Thyroid gland (tissue), 4 donors: ENCODE measurements at regions not wholly inside any gene's neighbourhood (a gene's known extent, or its start where the extent isn't known, plus 50 kb on each side); places are given as distances from the start of the nearest gene placed in this dataset.

Experiments
- DNase-seq, 2 donors: peaks; one replicate each; pipeline ENCODE4 v3.0.0-alpha.2; 2019
- H3K27ac ChIP-seq, 3 donors: fragments of 200-600 bp; sonication (generic); 1 replicate in 2 of 3; 2 replicates in 1 of 3; pipeline ENCODE4 v1.5.1; 2016 to 2019; ENCODE audit warnings: mild to moderate bottlenecking in 1 of 3, moderate library complexity in 1 of 3
- H3K27me3 ChIP-seq: fragments of 200-600 bp; sonication (generic); one replicate; pipeline ENCODE4 v1.5.1; 2019
- H3K36me3 ChIP-seq, 2 donors: fragments of 200-600 bp; sonication (generic); one replicate each; pipeline ENCODE4 v1.5.1; 2016 to 2019
- H3K4me1 ChIP-seq, 2 donors: fragments of 200-600 bp; sonication (generic); one replicate each; pipeline ENCODE4 v1.5.1; 2017 to 2019
- H3K4me3 ChIP-seq, 3 donors: fragments of 200-600 bp; sonication (generic); replicated peaks in 1 of 3; 1 replicate in 2 of 3; 2 replicates in 1 of 3; pipeline ENCODE4 v1.5.1; 2016; ENCODE audit warnings: mild to moderate bottlenecking in 1 of 3
- H3K9me3 ChIP-seq: fragments of 200-600 bp; sonication (generic); one replicate; pipeline ENCODE4 v1.5.1; 2017
- CTCF ChIP-seq, 6 experiments: fragments of 200-600 bp in 3 of 6; fragments of 450-650 bp in 3 of 6; sonication (generic) in 3 of 6; IDR thresholded peaks; one replicate each; pipeline ENCODE4 v1.5.1; 2016 to 2019; ENCODE audit warnings: antibody characterized with exemption in 6 of 6, mild to moderate bottlenecking in 2 of 6, inconsistent platforms in 1 of 6, moderate library complexity in 1 of 6
- POLR2A ChIP-seq, 2 donors: fragments of 450-650 bp; IDR thresholded peaks; one replicate each; pipeline ENCODE4 v1.6.1; 2017; ENCODE audit warnings: antibody characterized with exemption in 2 of 2, mild to moderate bottlenecking in 2 of 2, moderate library complexity in 1 of 2
- WGBS, 2 donors: methylation state at CpG; one replicate each; pipeline ENCODE4 v1.1.5; 2017; 5-methylcytosine and 5-hydroxymethylcytosine counted together
- intact Hi-C: fragments of 100-400 bp; cut with DNase I; formaldehyde crosslinking; loops from one replicate; pipeline ENCODE4 v1.15.1; 2023

- H3K27ac ChIP-seq = no peak overlapping the region
- intact Hi-C loops = no loop called here
- DNase-seq = no peak
- H3K9me3 ChIP-seq = no peaks in the 10 kb centered on the region
- peaks cover 4 to 14% of the 10 kb centered on the region in 2 donors for H3K4me1 ChIP-seq
- TF ChIP-seq POLR2A (IDR thresholded peaks at IDR 0.05) = no peak
- no peak for TF ChIP-seq CTCF (IDR thresholded peaks at IDR 0.05)
- 77 to 78% methylated on average over 2 to 3 of the region's 3 CpGs for WGBS, 2 donors
- H3K36me3 ChIP-seq = no peaks in the 10 kb centered on the region
- H3K4me3 ChIP-seq = no peak overlapping the region
- no peaks in the 10 kb centered on the region for H3K27me3 ChIP-seq
These were observed 245.3 kb downstream of the TFCP2L1 start for GRCh38 chr2:121039679-121040078.

- DNase-seq = no peak
- no peak overlapping the region for H3K4me3 ChIP-seq
- no peaks in the 10 kb centered on the region for H3K36me3 ChIP-seq
- H3K9me3 ChIP-seq = no peaks in the 10 kb centered on the region
- no peak for TF ChIP-seq CTCF (IDR thresholded peaks at IDR 0.05)
- no peak for TF ChIP-seq POLR2A (IDR thresholded peaks at IDR 0.05)
- WGBS, 2 donors = 4 to 58% methylated on average over 1 of the region's 1 CpG
- no peak overlapping the region for H3K27ac ChIP-seq
- no peaks in the 10 kb centered on the region for H3K27me3 ChIP-seq
- intact Hi-C loops = no loop called here
- H3K4me1 ChIP-seq = peaks cover 2 to 7% of the 10 kb centered on the region in 2 donors
These were observed 243.5 kb downstream of the TFCP2L1 start for GRCh38 chr2:121041516-121041915.

- TF ChIP-seq CTCF (IDR thresholded peaks at IDR 0.05) (no peak), POLR2A (IDR thresholded peaks at IDR 0.05) (no peak)
- H3K9me3 ChIP-seq = no peaks in the 10 kb centered on the region
- WGBS, 2 donors = 84 to 98% methylated on average over 7 to 8 of the region's 8 CpGs
- DNase-seq = no peak
- intact Hi-C loops = no loop called here
- no peaks in the 10 kb centered on the region for H3K27me3 ChIP-seq
- peaks cover 0 to 5% of the 10 kb centered on the region in 2 donors for H3K4me1 ChIP-seq
- no peaks in the 10 kb centered on the region for H3K36me3 ChIP-seq
- H3K4me3 ChIP-seq = no peak overlapping the region
- H3K27ac ChIP-seq = no peak overlapping the region
These were observed 241.8 kb downstream of the TFCP2L1 start for GRCh38 chr2:121043061-121043826.

- peaks cover 0 to under 1% of the 10 kb centered on the region in 2 donors for H3K4me1 ChIP-seq
- TF ChIP-seq POLR2A (IDR thresholded peaks at IDR 0.05) (no peak), CTCF (IDR thresholded peaks at IDR 0.05) (no peak)
- H3K36me3 ChIP-seq = no peaks in the 10 kb centered on the region
- intact Hi-C loops = no loop called here
- no peaks in the 10 kb centered on the region for H3K9me3 ChIP-seq
- H3K27ac ChIP-seq = no peak overlapping the region
- H3K4me3 ChIP-seq = no peak overlapping the region
- no peak for DNase-seq
- no peaks in the 10 kb centered on the region for H3K27me3 ChIP-seq
- WGBS, 2 donors = 57 to 75% methylated on average over 3 of the region's 3 CpGs
These were observed 241.2 kb downstream of the TFCP2L1 start for GRCh38 chr2:121043827-121044222.

GRCh38 chr2:121044412-121044811, 240.6 kb downstream of the TFCP2L1 start:
- Histone ChIP-seq H3K4me1 (no peaks in the 10 kb centered on the region), H3K36me3 (no peaks in the 10 kb centered on the region), H3K4me3 (no peak overlapping the region), H3K27ac (no peak overlapping the region), H3K9me3 (no peaks in the 10 kb centered on the region), H3K27me3 (no peaks in the 10 kb centered on the region)
- intact Hi-C loops = no loop called here
- no peak for TF ChIP-seq CTCF (IDR thresholded peaks at IDR 0.05)
- no peak for TF ChIP-seq POLR2A (IDR thresholded peaks at IDR 0.05)
- no peak for DNase-seq
- WGBS, 2 donors = 69 to 76% methylated on average over 7 of the region's 7 CpGs
